NCI-H446 treated with DMSO at 0.1 percent for 48 hours (cell line): ENCODE measurements at regions not wholly inside any gene's neighbourhood (a gene's known extent, or its start where the extent isn't known, plus 50 kb on each side); places are given as distances from the start of the nearest gene placed in this dataset.
"Not testable (repeated sequence)": the region's sequence is repeated elsewhere in the genome, so short reads cannot be mapped to it uniquely, and the experiment has no call there.

ENCODE experiments used
- DNase-seq: peaks from one replicate; lab custom pipeline; 2025; lab: John Stamatoyannopoulos, UW

- no peak for DNase-seq
Observed at GRCh38 chr17:27065588-27065987, 228.3 kb upstream of the WSB1 start.

GRCh38 chr17:27066315-27066714, 227.6 kb upstream of the WSB1 start:
- no peak for DNase-seq

- no peak for DNase-seq
Observed at GRCh38 chr17:27069842-27070508, 223.9 kb upstream of the WSB1 start.

GRCh38 chr17:27070836-27071235, 223.1 kb upstream of the WSB1 start:
- DNase-seq: no peak

- no peak for DNase-seq
Observed at GRCh38 chr17:27072885-27073284, 221.0 kb upstream of the WSB1 start.

- no peak for DNase-seq
Observed at GRCh38 chr17:27076814-27077213, 217.1 kb upstream of the WSB1 start.

- no peak for DNase-seq
Observed at GRCh38 chr17:27078296-27078695, 215.6 kb upstream of the WSB1 start.

- DNase-seq: no peak
Observed at GRCh38 chr17:27079660-27080059, 214.3 kb upstream of the WSB1 start.

- DNase-seq: no peak
Observed at GRCh38 chr17:27081002-27081638, 212.8 kb upstream of the WSB1 start.

GRCh38 chr17:27082023-27082774, 211.7 kb upstream of the WSB1 start:
- no peak for DNase-seq

GRCh38 chr17:27082775-27083154, 211.1 kb upstream of the WSB1 start:
- no peak for DNase-seq

- DNase-seq: no peak
Observed at GRCh38 chr17:27083408-27084185, 210.3 kb upstream of the WSB1 start.

- no peak for DNase-seq
Observed at GRCh38 chr17:27085517-27085916, 208.4 kb upstream of the WSB1 start.

GRCh38 chr17:27086526-27086925, 207.4 kb upstream of the WSB1 start:
- DNase-seq: no peak

GRCh38 chr17:27087935-27088766, 205.8 kb upstream of the WSB1 start:
- DNase-seq: no peak

GRCh38 chr17:27088767-27089078, 205.2 kb upstream of the WSB1 start:
- DNase-seq: no peak

GRCh38 chr17:27089079-27089928, 204.6 kb upstream of the WSB1 start:
- DNase-seq: peak; percentile 54

GRCh38 chr17:27089929-27090247, 204.0 kb upstream of the WSB1 start:
- DNase-seq: no peak

GRCh38 chr17:27090450-27091042, 203.4 kb upstream of the WSB1 start:
- not testable (repeated sequence) for DNase-seq

- no peak for DNase-seq
Observed at GRCh38 chr17:27091043-27091497, 202.8 kb upstream of the WSB1 start.
